Keratinocyte (primary cell): ENCODE measurements at regions not wholly inside any gene's neighbourhood (a gene's known extent, or its start where the extent isn't known, plus 50 kb on each side); places are given as distances from the start of the nearest gene placed in this dataset.

Experiments
- DNase-seq: peaks from one replicate; pipeline ENCODE4 v3.0.0-alpha.2; 2011; ENCODE audit warnings: low read depth, missing footprints, low spot score
- FAIRE-seq: peaks from 2 replicates; lab custom pipeline; 2011; peaks lifted over from hg19 to GRCh38; lab: Jason Lieb, UNC
- H2AFZ ChIP-seq: 2 replicates; pipeline ENCODE4 v1.6.0; 2012; ENCODE audit warnings: low read length, control low read depth, inconsistent platforms; ENCODE audit not compliant: control insufficient read depth
- H3K27ac ChIP-seq: 2 replicates; pipeline ENCODE4 v1.5.1; 2011; ENCODE audit warnings: low read length; ENCODE audit not compliant: control insufficient read depth, insufficient read depth
- H3K27me3 ChIP-seq: 3 replicates; pipeline ENCODE4 v1.6.0; 2011; ENCODE audit warnings: low read length; ENCODE audit not compliant: control insufficient read depth, insufficient read depth; ENCODE audit errors: extremely low read depth
- H3K36me3 ChIP-seq, 2 experiments: 2 replicates in 1 of 2; 3 replicates in 1 of 2; pipeline ENCODE4 v1.5.1; 2011; ENCODE audit warnings: low read length in 2 of 2, mild to moderate bottlenecking in 1 of 2; ENCODE audit not compliant: control insufficient read depth in 2 of 2, insufficient read depth in 2 of 2; ENCODE audit errors: extremely low read depth in 1 of 2
- H3K4me1 ChIP-seq: 3 replicates; pipeline ENCODE4 v1.5.1; 2011; ENCODE audit warnings: low read length; ENCODE audit not compliant: control insufficient read depth, insufficient read depth; ENCODE audit errors: extremely low read depth
- H3K4me2 ChIP-seq: 3 replicates; pipeline ENCODE4 v1.6.0; 2011; ENCODE audit warnings: low read depth, low read length; ENCODE audit not compliant: control insufficient read depth, insufficient read depth; ENCODE audit errors: extremely low read depth
- H3K4me3 ChIP-seq, 3 experiments: fragments of 200-600 bp in 1 of 3; sonication (generic) in 1 of 3; 2 replicates in 2 of 3; 3 replicates in 1 of 3; pipeline ENCODE4 v1.5.1; 2011 to 2016; ENCODE audit warnings: low read length in 3 of 3, mild to moderate bottlenecking in 3 of 3, control low read depth in 2 of 3, inconsistent platforms in 1 of 3, low read depth in 1 of 3, mixed read lengths in 1 of 3, mixed run types in 1 of 3, moderate library complexity in 1 of 3; ENCODE audit not compliant: control insufficient read depth in 2 of 3, insufficient read depth in 2 of 3; ENCODE audit errors: extremely low read depth in 1 of 3
- H3K79me2 ChIP-seq: 2 replicates; pipeline ENCODE4 v1.6.0; 2012; ENCODE audit warnings: low read length; ENCODE audit not compliant: control insufficient read depth, insufficient read depth
- H3K9ac ChIP-seq: 3 replicates; pipeline ENCODE4 v1.6.0; 2011; ENCODE audit warnings: low read length; ENCODE audit not compliant: control insufficient read depth, insufficient read depth; ENCODE audit errors: extremely low read depth
- H3K9me1 ChIP-seq: 3 replicates; pipeline ENCODE4 v1.6.0; 2011; ENCODE audit warnings: low read length; ENCODE audit not compliant: control insufficient read depth, insufficient read depth; ENCODE audit errors: extremely low read depth
- H3K9me3 ChIP-seq: 2 replicates; pipeline ENCODE4 v1.5.1; 2012; ENCODE audit warnings: low read depth, low read length; ENCODE audit not compliant: control insufficient read depth
- H4K20me1 ChIP-seq: 3 replicates; pipeline ENCODE4 v1.6.0; 2011; ENCODE audit warnings: low read length; ENCODE audit not compliant: control insufficient read depth, insufficient read depth; ENCODE audit errors: extremely low read depth
- EZH2 ChIP-seq: IDR thresholded peaks from one replicate; pipeline ENCODE4 v1.6.1; 2012; ENCODE audit warnings: inconsistent platforms, mild to moderate bottlenecking, low read length, moderate library complexity
- dilution Hi-C: fragments of 300-500 bp; cut with MboI; formaldehyde crosslinking; loops from one replicate; pipeline ENCODE4 v1.7.0; 2020; ENCODE audit warnings: low sequenced_read_pairs; ENCODE audit not compliant: extremely low pct_ligation_motif_present
- TF ChIP-seq, protein P1 (sequence below), 3 experiments: IDR thresholded peaks in 1 of 3; conservative IDR thresholded peaks in 1 of 3; optimal IDR thresholded peaks in 1 of 3; 2 replicates in 2 of 3; 3 replicates in 1 of 3; pipeline versions ENCODE3 to v1.5.1; 2011; ENCODE audit warnings: low read length in 3 of 3, mild to moderate bottlenecking in 3 of 3, moderate library complexity in 2 of 3, control low read depth in 1 of 3, inconsistent platforms in 1 of 3; ENCODE audit not compliant: insufficient read depth in 2 of 3; ENCODE audit errors: extremely low read depth in 1 of 3

DNA sequence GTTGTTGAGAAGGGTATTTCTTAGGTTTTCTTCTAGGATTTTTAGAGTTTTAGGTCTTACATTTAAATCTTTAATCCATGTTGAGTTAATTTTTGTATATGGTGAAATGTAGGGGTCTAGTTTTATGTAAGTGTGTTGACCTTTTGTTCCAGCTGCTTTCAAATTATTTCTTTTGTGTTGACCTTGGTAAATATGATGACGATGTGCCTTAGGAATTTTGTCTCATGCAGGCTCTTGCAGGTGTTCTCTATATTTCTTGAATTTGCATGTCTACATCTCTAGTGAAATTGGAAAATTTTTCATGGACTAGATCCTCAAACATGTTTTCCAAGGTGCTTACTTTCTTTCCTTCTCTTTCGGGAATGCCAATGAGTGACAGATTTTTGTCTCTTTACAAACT, 1609.3 kb upstream of the ZEB2 start:
- Histone ChIP-seq H2AFZ (no peak overlapping the region), H3K4me1 (no peaks in the 10 kb centered on the region), H3K27ac (no peak overlapping the region), H3K36me3 (no peaks in the 10 kb centered on the region), H4K20me1 (no peaks in the 10 kb centered on the region), H3K79me2 (no peaks in the 10 kb centered on the region), H3K4me2 (no peak overlapping the region), H3K9me1 (no peaks in the 10 kb centered on the region), H3K4me3 (no peak overlapping the region), H3K27me3 (no peaks in the 10 kb centered on the region), H3K9me3 (no peaks in the 10 kb centered on the region), H3K9ac (no peak overlapping the region)
- FAIRE-seq (no peak), DNase-seq (no peak)
- no peak for TF ChIP-seq EZH2
- TF ChIP-seq, protein P1, sequence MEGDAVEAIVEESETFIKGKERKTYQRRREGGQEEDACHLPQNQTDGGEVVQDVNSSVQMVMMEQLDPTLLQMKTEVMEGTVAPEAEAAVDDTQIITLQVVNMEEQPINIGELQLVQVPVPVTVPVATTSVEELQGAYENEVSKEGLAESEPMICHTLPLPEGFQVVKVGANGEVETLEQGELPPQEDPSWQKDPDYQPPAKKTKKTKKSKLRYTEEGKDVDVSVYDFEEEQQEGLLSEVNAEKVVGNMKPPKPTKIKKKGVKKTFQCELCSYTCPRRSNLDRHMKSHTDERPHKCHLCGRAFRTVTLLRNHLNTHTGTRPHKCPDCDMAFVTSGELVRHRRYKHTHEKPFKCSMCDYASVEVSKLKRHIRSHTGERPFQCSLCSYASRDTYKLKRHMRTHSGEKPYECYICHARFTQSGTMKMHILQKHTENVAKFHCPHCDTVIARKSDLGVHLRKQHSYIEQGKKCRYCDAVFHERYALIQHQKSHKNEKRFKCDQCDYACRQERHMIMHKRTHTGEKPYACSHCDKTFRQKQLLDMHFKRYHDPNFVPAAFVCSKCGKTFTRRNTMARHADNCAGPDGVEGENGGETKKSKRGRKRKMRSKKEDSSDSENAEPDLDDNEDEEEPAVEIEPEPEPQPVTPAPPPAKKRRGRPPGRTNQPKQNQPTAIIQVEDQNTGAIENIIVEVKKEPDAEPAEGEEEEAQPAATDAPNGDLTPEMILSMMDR (optimal IDR thresholded peaks at IDR 0.05 in 1 of 3, IDR thresholded peaks at IDR 0.05 in 1 of 3, conservative IDR thresholded peaks at IDR 0.05 in 1 of 3; ENCODE audit: extremely low read depth in 1 of 3, insufficient read depth in 2 of 3, low read length in 3 of 3) = no peak
- dilution Hi-C loops = no loop called here

DNA sequence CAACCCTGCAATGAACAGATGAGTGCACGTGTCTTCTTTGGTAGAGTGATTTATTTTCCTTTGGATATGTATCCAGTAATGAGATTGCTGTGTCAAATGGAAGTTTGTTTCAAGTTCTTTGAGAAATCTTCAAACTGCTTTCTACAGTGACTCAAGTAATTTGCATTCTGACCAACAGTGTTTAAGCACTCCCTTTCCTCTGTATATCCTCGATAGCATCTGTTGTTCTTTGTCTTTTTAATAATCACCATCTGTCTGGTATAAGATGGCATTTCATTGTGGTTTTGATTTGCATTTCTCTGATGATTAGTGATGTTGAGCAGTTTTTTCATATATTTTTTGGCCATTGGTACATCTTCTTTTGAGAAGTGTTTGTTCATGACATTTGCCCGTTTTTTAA, 1608.3 kb upstream of the ZEB2 start:
- TF ChIP-seq EZH2 = no peak
- TF ChIP-seq, protein P1 (optimal IDR thresholded peaks at IDR 0.05 in 1 of 3, IDR thresholded peaks at IDR 0.05 in 1 of 3, conservative IDR thresholded peaks at IDR 0.05 in 1 of 3; ENCODE audit: extremely low read depth in 1 of 3, insufficient read depth in 2 of 3, low read length in 3 of 3) = no peak

More for the DNA sequence above, 1608.3 kb upstream of the ZEB2 start:
- FAIRE-seq (no peak), DNase-seq (no peak)
- Histone ChIP-seq H3K4me2 (no peak overlapping the region), H3K36me3 (no peaks in the 10 kb centered on the region), H3K9ac (no peak overlapping the region), H2AFZ (no peak overlapping the region), H3K9me1 (no peaks in the 10 kb centered on the region), H4K20me1 (no peaks in the 10 kb centered on the region), H3K9me3 (no peaks in the 10 kb centered on the region), H3K4me1 (no peaks in the 10 kb centered on the region), H3K27me3 (no peaks in the 10 kb centered on the region), H3K27ac (no peak overlapping the region), H3K4me3 (no peak overlapping the region), H3K79me2 (no peaks in the 10 kb centered on the region)
- dilution Hi-C loops = no loop called here
